Stimulated activated CD4-positive, alpha-beta T cell treated with anti-CD3 and anti-CD28 coated beads, TNF-alpha, amount 100 ng/mL, for 48 hours (primary cell): ENCODE measurements at regions not wholly inside any gene's neighbourhood (a gene's known extent, or its start where the extent isn't known, plus 50 kb on each side); places are given as distances from the start of the nearest gene placed in this dataset.

Experiments
- DNase-seq, 3 donors: peaks; one replicate each; pipeline ENCODE4 v3.0.0-alpha.2; 2020; ENCODE audit warnings: low read depth in 3 of 3

DNA sequence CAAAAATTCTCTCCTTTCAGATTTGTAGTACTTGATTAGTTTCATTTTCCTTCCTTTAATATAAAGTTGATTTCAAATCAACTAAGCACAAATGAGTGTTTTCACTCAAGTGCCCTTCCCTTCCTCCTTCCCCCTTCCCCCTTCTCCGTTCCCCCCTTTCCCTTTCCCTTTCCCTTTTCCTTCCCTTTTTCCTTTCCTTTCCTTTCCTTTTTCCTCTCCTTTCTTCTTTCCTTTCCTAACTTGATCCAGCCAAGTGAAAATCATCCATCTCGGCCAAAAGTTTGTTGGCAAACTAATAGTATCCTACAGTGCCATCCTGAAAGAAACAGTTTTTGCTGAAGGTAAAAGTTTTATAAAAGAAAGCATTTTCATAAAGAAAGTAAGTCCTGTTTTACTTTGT, 85.3 kb upstream of the CD180 start:
- DNase-seq = no peak

GRCh38 chr5:67273689-67274356, 77.2 kb upstream of the CD180 start:
- DNase-seq = no peak

- DNase-seq = no peak
Observed at GRCh38 chr5:67272453-67273130, 76.0 kb upstream of the CD180 start.

- no peak for DNase-seq
Observed at GRCh38 chr5:67268231-67269021, 71.8 kb upstream of the CD180 start.

GRCh38 chr5:67267512-67268216, 71.1 kb upstream of the CD180 start:
- DNase-seq = no peak

DNA sequence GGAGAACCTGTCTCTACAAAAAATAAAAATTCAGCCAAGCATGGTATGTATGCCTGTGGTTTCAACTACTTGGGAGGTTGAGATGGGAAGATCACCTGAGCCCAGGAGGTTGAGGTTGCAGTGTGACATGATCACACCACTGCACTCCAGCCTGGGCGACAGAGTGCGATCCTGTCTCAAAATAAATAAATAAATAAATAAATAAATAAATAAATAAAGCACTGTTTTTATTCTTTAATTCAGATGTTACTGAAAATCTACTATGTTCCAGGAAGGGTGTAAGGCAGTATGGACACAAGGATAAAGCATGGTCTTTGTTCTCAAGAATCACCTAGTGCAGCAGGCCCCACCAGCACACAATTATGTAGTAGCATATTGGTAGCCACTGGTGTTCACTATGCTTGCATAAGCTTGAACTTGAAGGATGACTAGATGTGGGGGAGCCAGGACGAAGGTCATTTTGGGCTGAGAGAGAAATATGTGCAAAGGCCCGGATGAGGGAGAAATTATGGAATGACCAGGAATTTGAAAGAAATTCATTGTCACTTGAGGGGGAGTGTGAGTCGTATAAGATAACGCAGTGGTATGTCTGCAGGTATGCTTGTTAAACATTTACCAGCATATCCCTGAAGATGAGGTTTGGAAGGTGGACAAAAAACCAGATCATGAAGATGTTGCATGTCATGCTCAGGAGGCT, 70.2 kb upstream of the CD180 start:
- no peak for DNase-seq

- no peak for DNase-seq
Observed at GRCh38 chr5:67265951-67266350, 69.4 kb upstream of the CD180 start.

- DNase-seq = no peak
Observed at GRCh38 chr5:67263656-67264408, 67.2 kb upstream of the CD180 start.

GRCh38 chr5:67262956-67263355, 66.4 kb upstream of the CD180 start:
- no peak for DNase-seq

- DNase-seq = no peak
Observed at GRCh38 chr5:67262206-67262605, 65.6 kb upstream of the CD180 start.

DNA sequence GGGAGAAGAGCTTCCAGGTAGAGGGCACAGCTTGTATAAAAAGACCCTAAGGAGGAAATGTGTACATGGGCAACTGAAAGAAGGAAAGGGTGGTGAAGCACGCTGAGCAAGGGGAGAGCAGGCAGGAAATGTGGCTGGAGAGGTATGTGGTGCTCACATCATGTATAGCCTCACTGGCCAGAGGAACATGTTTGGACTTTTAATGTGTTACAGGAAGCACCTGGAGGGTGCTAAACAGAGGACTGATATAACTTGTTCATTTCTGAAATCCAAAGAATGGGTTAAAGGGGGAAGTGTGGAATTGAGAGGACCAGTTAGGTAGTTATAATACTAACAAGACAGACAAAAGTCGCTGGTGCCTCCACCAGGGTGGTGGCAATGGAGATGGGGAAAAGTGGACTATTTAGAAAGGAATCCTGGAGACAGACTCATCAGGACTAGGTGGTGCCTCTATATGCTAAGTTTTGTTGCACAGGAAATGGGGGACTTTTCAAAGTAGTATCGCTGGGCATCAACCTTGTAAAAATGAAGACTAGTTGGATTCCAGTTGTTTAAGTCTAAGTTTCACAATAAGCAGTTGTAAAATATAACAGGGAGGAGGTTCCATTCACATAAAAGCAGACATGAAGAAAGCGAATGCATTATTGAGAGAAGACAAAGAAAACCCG, 63.1 kb upstream of the CD180 start:
- no peak for DNase-seq

GRCh38 chr5:67257500-67257899, 60.9 kb upstream of the CD180 start:
- no peak for DNase-seq

DNA sequence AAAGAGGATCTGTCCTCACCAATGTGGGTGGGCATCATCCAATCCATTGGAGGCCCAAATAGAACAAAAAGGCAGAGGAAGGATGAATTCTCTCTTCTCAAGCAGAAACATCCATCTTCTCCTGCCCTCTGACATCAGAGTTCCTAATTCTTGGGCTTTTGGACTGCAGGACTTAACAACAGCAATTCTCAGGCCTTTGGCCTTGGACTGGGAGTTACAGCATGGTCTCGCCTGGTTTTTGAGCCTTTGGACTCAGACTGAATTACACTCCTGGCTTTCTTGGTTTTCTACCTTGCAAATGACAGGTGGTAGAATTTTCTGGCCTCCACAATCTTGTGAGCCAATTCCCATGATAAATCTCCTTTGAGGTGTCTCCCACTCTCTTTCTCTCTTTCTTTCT, 60.5 kb upstream of the CD180 start:
- no peak for DNase-seq

DNA sequence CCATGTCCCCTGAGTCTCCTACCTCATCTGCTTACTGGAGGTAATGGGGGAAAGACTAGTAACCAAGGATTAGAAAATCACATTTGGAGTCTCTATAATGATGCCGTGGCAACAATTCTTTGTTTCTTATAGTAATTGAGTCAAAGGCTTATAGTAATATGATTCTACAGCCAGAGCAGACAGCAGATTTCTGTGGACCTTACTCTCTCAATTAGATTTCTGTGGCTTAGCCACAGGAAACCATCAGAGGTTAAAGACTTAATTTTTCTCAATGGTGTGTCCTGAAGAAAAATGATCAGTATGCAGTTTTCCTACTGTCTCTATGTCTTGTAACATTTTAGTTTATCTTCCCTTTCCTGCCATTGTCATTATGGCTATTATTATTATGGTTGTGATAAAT, 59.3 kb upstream of the CD180 start:
- no peak for DNase-seq

DNA sequence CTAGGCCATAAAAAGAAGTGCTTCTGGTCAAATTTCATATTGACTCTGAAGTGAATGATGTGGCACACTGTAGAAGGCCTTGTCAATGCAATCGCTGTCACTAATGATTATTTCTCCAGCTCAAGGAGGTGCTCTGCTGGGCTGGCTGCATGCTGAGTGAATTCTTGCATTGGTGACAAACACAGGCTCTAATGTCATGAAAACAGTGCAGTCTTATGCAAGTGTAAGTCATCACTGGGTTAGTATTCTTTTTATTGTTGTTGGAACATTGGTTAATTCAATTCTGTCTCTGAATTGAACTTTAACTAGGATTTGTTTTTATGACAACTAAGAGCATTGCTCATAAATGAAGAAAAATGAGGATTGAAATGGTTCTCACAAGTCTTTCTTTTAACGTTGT, 57.3 kb upstream of the CD180 start:
- DNase-seq = no peak

GRCh38 chr5:67249590-67249895, 52.9 kb upstream of the CD180 start:
- DNase-seq = no peak

DNA sequence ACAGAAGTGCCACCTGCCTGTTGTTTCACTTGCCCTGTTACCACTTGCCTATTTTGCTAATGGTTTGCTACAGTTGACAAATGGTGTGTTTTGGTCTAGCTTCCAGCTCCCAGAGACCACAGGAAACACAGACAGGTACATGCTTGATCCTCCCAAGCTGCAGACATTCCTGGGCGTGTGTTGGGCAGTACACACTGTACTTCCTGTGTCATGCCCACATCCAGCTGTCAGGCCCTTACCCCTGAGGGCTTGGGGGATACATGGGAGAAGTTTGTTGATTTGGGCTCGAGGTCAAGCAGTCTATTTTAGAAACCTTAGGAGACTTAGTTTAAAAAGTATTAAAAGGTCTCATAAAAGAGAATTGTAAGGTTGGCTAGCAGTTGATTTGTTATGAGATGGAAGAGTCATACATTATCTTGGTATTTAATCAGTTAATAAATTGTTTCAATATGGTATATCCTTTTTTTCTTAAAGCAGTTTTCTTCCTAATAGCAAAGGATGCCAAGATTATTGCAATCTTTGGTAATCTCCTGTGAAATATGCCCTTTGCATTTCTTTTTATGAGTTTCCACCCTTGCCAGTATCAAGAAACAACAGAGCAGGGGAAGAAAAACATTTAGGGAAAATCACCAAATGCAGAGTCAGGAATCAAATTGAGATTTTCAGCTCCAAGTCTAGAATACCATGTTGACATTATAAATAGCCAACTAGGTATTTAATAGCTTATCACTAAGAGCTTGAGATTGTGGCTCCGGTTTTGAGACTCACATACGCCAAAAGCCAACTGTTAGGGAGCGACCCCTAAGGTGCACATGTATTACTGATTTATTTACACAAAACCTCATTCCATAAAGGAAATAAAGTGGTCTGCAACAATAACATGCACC, 52.3 kb upstream of the CD180 start:
- DNase-seq = no peak

DNA sequence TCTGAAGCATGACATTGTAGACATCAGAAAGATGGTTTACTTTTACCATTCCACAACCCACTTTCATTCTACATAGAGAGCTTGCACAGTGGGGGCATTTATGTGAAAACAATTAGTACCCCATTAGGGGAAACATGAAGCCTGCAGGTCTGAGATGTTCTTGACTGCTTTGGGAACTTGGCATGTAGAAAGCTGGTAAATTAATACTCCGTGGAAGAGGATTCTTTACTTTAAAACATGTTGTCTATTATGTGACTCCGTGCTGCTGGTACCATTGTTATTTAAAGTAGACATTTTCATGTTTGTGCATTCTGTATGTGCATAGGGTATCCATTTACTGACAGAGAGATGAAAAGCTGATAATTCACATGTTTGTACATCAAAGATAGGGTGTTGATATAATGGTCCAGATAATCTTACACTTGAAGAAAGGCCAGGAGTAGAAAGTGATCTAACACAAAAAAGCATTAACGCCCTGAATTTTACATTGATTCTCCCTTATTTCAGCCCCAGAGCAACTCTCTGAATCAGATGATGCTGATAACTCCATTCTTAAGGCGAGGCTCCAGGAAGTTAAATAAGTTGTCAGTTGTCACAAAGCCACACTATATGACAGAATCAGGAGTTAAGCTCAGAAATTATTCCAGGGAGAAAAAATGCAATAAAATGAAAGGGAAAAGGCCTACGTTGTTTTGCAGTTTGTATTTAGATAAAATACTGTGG, 50.1 kb upstream of the CD180 start:
- no peak for DNase-seq
